NT2/D1 (cell line): ENCODE measurements at regions not wholly inside any gene's neighbourhood (a gene's known extent, or its start where the extent isn't known, plus 50 kb on each side); places are given as distances from the start of the nearest gene placed in this dataset.

Experiments
- DNase-seq: peaks from one replicate; pipeline ENCODE4 v3.0.0-alpha.2; 2011; ENCODE audit warnings: low read depth, low spot score
- H3K27me3 ChIP-seq: 2 replicates; pipeline ENCODE4 v1.6.0; 2011; ENCODE audit warnings: mild to moderate bottlenecking; ENCODE audit not compliant: insufficient read length, insufficient read depth
- H3K36me3 ChIP-seq: 2 replicates; pipeline ENCODE4 v1.6.1; 2011; ENCODE audit warnings: mild to moderate bottlenecking, low read length, mixed read lengths; ENCODE audit not compliant: insufficient read depth, insufficient read length
- H3K4me1 ChIP-seq: 2 replicates; pipeline ENCODE4 v1.5.1; 2011; ENCODE audit not compliant: insufficient read depth, insufficient read length
- H3K4me3 ChIP-seq: 2 replicates; pipeline ENCODE4 v1.5.1; 2011; ENCODE audit warnings: low read depth; ENCODE audit not compliant: insufficient read length
- H3K9ac ChIP-seq: 2 replicates; pipeline ENCODE4 v1.6.0; 2011; ENCODE audit warnings: low read depth; ENCODE audit not compliant: insufficient read length
- H3K9me3 ChIP-seq: 2 replicates; pipeline ENCODE4 v1.5.1; 2011; ENCODE audit warnings: mild to moderate bottlenecking, low read length; ENCODE audit not compliant: insufficient read depth
- SUZ12 ChIP-seq: IDR thresholded peaks from 2 replicates; pipeline ENCODE4 v1.6.1; 2011; ENCODE audit not compliant: insufficient read length, insufficient read depth; ENCODE audit errors: extremely low read depth
- YY1 ChIP-seq: IDR thresholded peaks from 2 replicates; pipeline ENCODE4 v1.6.1; 2011; ENCODE audit not compliant: insufficient read length, insufficient read depth
- ZNF274 ChIP-seq: IDR thresholded peaks from 2 replicates; pipeline ENCODE4 v1.6.1; 2011; ENCODE audit warnings: mild to moderate bottlenecking, low read depth, low read length

GRCh38 chr5:155948576-155948975 lies 378.4 kb upstream of the SGCD start:
- no peaks in the 10 kb centered on the region for H3K27me3 ChIP-seq
- no peaks in the 10 kb centered on the region for H3K9me3 ChIP-seq
- TF ChIP-seq SUZ12 = no peak
- no peak for TF ChIP-seq ZNF274
- TF ChIP-seq YY1 = no peak
- DNase-seq = no peak
- H3K36me3 ChIP-seq = no peaks in the 10 kb centered on the region
- H3K4me3 ChIP-seq = no peak overlapping the region
- no peak overlapping the region for H3K9ac ChIP-seq
- H3K4me1 ChIP-seq = no peaks in the 10 kb centered on the region

GRCh38 chr5:155952486-155953089 lies 374.4 kb upstream of the SGCD start:
- Histone ChIP-seq H3K4me3 (no peak overlapping the region), H3K9me3 (no peaks in the 10 kb centered on the region), H3K27me3 (no peaks in the 10 kb centered on the region), H3K9ac (no peak overlapping the region), H3K4me1 (no peaks in the 10 kb centered on the region), H3K36me3 (no peaks in the 10 kb centered on the region)
- DNase-seq = no peak
- no peak for TF ChIP-seq ZNF274
- no peak for TF ChIP-seq SUZ12
- no peak for TF ChIP-seq YY1

GRCh38 chr5:155953335-155953734 lies 373.6 kb upstream of the SGCD start:
- Histone ChIP-seq H3K27me3 (no peaks in the 10 kb centered on the region), H3K4me3 (no peak overlapping the region), H3K9ac (no peak overlapping the region), H3K9me3 (no peaks in the 10 kb centered on the region), H3K4me1 (no peaks in the 10 kb centered on the region), H3K36me3 (no peaks in the 10 kb centered on the region)
- DNase-seq = no peak
- TF ChIP-seq SUZ12 = no peak
- TF ChIP-seq ZNF274 = no peak
- TF ChIP-seq YY1 = no peak

- H3K4me3 ChIP-seq = no peak overlapping the region
These were observed 372.1 kb upstream of the SGCD start for GRCh38 chr5:155954701-155955445.

GRCh38 chr5:155957884-155958283 lies 369.1 kb upstream of the SGCD start:
- Histone ChIP-seq H3K27me3 (no peaks in the 10 kb centered on the region), H3K9me3 (no peaks in the 10 kb centered on the region), H3K4me1 (no peaks in the 10 kb centered on the region), H3K9ac (no peak overlapping the region), H3K4me3 (no peak overlapping the region), H3K36me3 (no peaks in the 10 kb centered on the region)
- no peak for DNase-seq
- no peak for TF ChIP-seq ZNF274
- no peak for TF ChIP-seq SUZ12
- TF ChIP-seq YY1 = no peak

More at GRCh38 chr5:155954701-155955445, 372.1 kb upstream of the SGCD start:
- TF ChIP-seq YY1 (no peak), SUZ12 (no peak), ZNF274 (no peak)
- Histone ChIP-seq H3K27me3 (no peaks in the 10 kb centered on the region), H3K9ac (no peak overlapping the region), H3K9me3 (no peaks in the 10 kb centered on the region), H3K4me1 (no peaks in the 10 kb centered on the region), H3K36me3 (no peaks in the 10 kb centered on the region)
- DNase-seq = no peak

GRCh38 chr5:155959082-155959481 lies 367.9 kb upstream of the SGCD start:
- Histone ChIP-seq H3K4me1 (no peaks in the 10 kb centered on the region), H3K36me3 (no peaks in the 10 kb centered on the region), H3K9ac (no peak overlapping the region), H3K27me3 (no peaks in the 10 kb centered on the region), H3K4me3 (no peak overlapping the region), H3K9me3 (no peaks in the 10 kb centered on the region)
- no peak for DNase-seq
- TF ChIP-seq SUZ12 (no peak), YY1 (no peak), ZNF274 (no peak)

GRCh38 chr5:155960177-155960576 lies 366.8 kb upstream of the SGCD start:
- Histone ChIP-seq H3K9ac (no peak overlapping the region), H3K4me3 (no peak overlapping the region), H3K4me1 (no peaks in the 10 kb centered on the region), H3K9me3 (no peaks in the 10 kb centered on the region), H3K36me3 (no peaks in the 10 kb centered on the region), H3K27me3 (no peaks in the 10 kb centered on the region)
- no peak for TF ChIP-seq SUZ12
- no peak for TF ChIP-seq ZNF274
- TF ChIP-seq YY1 = no peak
- DNase-seq = no peak
